ENCODE measurements at regions not wholly inside any gene's neighbourhood (a gene's known extent, or its start where the extent isn't known, plus 50 kb on each side); places are given as distances from the start of the nearest gene placed in this dataset.

DNA sequence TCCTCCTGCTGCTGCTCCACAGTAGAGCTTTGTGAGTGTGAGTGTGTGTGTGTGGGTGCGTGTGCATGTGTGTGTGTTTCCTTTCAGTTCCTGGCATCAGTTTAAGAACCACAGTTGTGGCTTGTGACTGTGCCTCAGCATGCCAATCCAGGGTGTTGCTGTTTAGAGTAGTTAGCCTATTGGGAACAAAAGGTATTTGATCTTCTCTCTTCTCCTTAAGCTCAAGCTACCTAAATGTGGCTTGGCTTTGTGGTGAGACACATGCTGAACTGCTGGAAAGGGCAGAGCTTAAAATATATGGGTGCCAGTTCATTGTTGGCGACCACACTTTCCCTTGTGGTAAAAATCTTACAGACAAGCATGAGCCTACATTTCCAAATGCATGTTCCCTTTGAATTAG, 116.6 kb upstream of the BNC2 start:
- TF ChIP-seq EZH2 (IDR thresholded peaks at IDR 0.05; ENCODE audit: borderline replicate concordance, low read length): no peak
- TF ChIP-seq, protein P1, sequence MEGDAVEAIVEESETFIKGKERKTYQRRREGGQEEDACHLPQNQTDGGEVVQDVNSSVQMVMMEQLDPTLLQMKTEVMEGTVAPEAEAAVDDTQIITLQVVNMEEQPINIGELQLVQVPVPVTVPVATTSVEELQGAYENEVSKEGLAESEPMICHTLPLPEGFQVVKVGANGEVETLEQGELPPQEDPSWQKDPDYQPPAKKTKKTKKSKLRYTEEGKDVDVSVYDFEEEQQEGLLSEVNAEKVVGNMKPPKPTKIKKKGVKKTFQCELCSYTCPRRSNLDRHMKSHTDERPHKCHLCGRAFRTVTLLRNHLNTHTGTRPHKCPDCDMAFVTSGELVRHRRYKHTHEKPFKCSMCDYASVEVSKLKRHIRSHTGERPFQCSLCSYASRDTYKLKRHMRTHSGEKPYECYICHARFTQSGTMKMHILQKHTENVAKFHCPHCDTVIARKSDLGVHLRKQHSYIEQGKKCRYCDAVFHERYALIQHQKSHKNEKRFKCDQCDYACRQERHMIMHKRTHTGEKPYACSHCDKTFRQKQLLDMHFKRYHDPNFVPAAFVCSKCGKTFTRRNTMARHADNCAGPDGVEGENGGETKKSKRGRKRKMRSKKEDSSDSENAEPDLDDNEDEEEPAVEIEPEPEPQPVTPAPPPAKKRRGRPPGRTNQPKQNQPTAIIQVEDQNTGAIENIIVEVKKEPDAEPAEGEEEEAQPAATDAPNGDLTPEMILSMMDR (conservative IDR thresholded peaks at IDR 0.05 in 1 of 2, IDR thresholded peaks at IDR 0.05 in 1 of 2; ENCODE audit: extremely low read depth in 1 of 2, insufficient read depth in 1 of 2, low read depth in 1 of 2, low read length in 2 of 2): no peak
